MM.1S (cell line): ENCODE measurements at regions not wholly inside any gene's neighbourhood (a gene's known extent, or its start where the extent isn't known, plus 50 kb on each side); places are given as distances from the start of the nearest gene placed in this dataset.

Source experiments
- DNase-seq: peaks from one replicate; pipeline ENCODE4 v3.0.0-alpha.2; 2015
- H2AFZ ChIP-seq: fragments of 300-600 bp; sonication (generic); 2 replicates; pipeline ENCODE4 v1.6.0; 2016; ENCODE audit warnings: antibody characterized with exemption, low read length
- H3F3A ChIP-seq: fragments of 300-600 bp; sonication (generic); 2 replicates; pipeline ENCODE4 v1.6.1; 2016; ENCODE audit warnings: mild to moderate bottlenecking, antibody characterized with exemption, low read length, moderate library complexity, mixed read lengths; ENCODE audit not compliant: insufficient read depth
- H3K27ac ChIP-seq: fragments of 300-600 bp; sonication (generic); 2 replicates; pipeline ENCODE4 v1.5.1; 2016; ENCODE audit warnings: mild to moderate bottlenecking, low read length
- H3K27me3 ChIP-seq: fragments of 300-600 bp; sonication (generic); replicated peaks from 2 replicates; pipeline ENCODE4 v1.6.0; 2016; ENCODE audit warnings: low read length; ENCODE audit not compliant: insufficient read depth
- H3K36me3 ChIP-seq: fragments of 300-600 bp; sonication (generic); replicated peaks from 2 replicates; pipeline ENCODE4 v1.6.1; 2016; ENCODE audit warnings: mild to moderate bottlenecking, low read length, mixed read lengths; ENCODE audit not compliant: insufficient read depth
- H3K4me1 ChIP-seq: fragments of 300-600 bp; sonication (generic); 2 replicates; pipeline ENCODE4 v1.6.1; 2016; ENCODE audit warnings: low read length, mixed read lengths
- H3K4me2 ChIP-seq: fragments of 300-600 bp; sonication (generic); 2 replicates; pipeline ENCODE4 v1.6.0; 2016; ENCODE audit warnings: low read depth, low read length
- H3K4me3 ChIP-seq: fragments of 300-600 bp; sonication (generic); 2 replicates; pipeline ENCODE4 v1.5.1; 2016; ENCODE audit warnings: low read length, mixed read lengths
- H3K79me2 ChIP-seq: fragments of 300-600 bp; sonication (generic); 2 replicates; pipeline ENCODE4 v1.6.1; 2016; ENCODE audit warnings: mixed run types, low read length, mixed read lengths
- H3K9ac ChIP-seq: fragments of 300-600 bp; sonication (generic); 2 replicates; pipeline ENCODE4 v1.6.1; 2016; ENCODE audit warnings: low read length, mixed read lengths
- H3K9me2 ChIP-seq: fragments of 300-600 bp; sonication (generic); replicated peaks from 2 replicates; pipeline ENCODE4 v1.6.1; 2016; ENCODE audit warnings: mild to moderate bottlenecking, low read length, mixed read lengths; ENCODE audit not compliant: insufficient read depth
- H3K9me3 ChIP-seq: fragments of 300-600 bp; sonication (generic); replicated peaks from 2 replicates; pipeline ENCODE4 v1.6.1; 2016; ENCODE audit warnings: mild to moderate bottlenecking, low read length, mixed read lengths; ENCODE audit not compliant: insufficient read depth
- H4K20me1 ChIP-seq: fragments of 300-600 bp; sonication (generic); 2 replicates; pipeline ENCODE4 v1.6.1; 2016; ENCODE audit warnings: mild to moderate bottlenecking, low read length, moderate library complexity, mixed read lengths; ENCODE audit not compliant: insufficient read depth
- CTCF ChIP-seq: fragments of 300-600 bp; sonication (generic); IDR thresholded peaks from 2 replicates; pipeline ENCODE4 v1.5.1; 2016; ENCODE audit warnings: antibody characterized with exemption, low read length, mixed read lengths
- EZH2 ChIP-seq: fragments of 300-600 bp; sonication (generic); optimal IDR thresholded peaks from 2 replicates; pipeline ENCODE3; 2017; ENCODE audit warnings: low read depth, mild to moderate bottlenecking, antibody characterized with exemption, low read length, mixed read lengths
- EZH2phosphoT487 ChIP-seq: fragments of 300-600 bp; sonication (generic); IDR thresholded peaks from 2 replicates; pipeline ENCODE4 v1.6.1; 2018; ENCODE audit warnings: antibody characterized with exemption, low read length

DNA sequence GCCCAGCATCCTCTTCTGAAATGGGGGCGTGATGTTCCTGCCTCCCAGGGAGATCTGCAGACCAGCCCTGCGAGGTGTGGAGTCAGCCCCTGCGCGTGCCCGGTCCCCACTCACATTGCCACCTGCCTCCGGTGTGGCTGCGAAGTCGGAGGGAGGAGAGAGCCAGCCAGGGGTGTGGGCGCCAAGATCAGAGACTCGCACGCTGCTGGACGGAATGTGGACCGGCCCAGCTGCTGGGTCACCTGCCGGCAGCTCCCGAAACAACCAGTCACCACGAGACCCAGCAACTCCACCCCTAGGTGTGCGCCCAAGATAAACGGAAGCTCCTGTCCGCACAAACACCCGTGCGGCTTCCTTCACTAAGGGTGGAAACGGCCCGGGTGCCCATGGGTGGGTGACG lies 51.1 kb upstream of the EGFL7 start:
- H3K27ac ChIP-seq: no peak overlapping the region
- no peaks in the 10 kb centered on the region for H3F3A ChIP-seq
- H2AFZ ChIP-seq: no peak overlapping the region
- H4K20me1 ChIP-seq: no peaks in the 10 kb centered on the region
- H3K79me2 ChIP-seq: no peaks in the 10 kb centered on the region
- no peak for DNase-seq
- no peak overlapping the region for H3K9ac ChIP-seq
- no peak overlapping the region for H3K4me2 ChIP-seq
- H3K4me3 ChIP-seq: no peak overlapping the region
- H3K9me3 ChIP-seq: no peaks in the 10 kb centered on the region
- H3K9me2 ChIP-seq: no peaks in the 10 kb centered on the region
- H3K27me3 ChIP-seq: peaks cover 82% of the 10 kb centered on the region
- no peaks in the 10 kb centered on the region for H3K36me3 ChIP-seq
- no peaks in the 10 kb centered on the region for H3K4me1 ChIP-seq
- no peak for TF ChIP-seq CTCF
- TF ChIP-seq EZH2phosphoT487: no peak
- no peak for TF ChIP-seq EZH2

- Histone ChIP-seq H4K20me1 (no peaks in the 10 kb centered on the region), H2AFZ (no peak overlapping the region), H3K4me3 (no peak overlapping the region), H3K9ac (no peak overlapping the region), H3K36me3 (no peaks in the 10 kb centered on the region), H3K27me3 (peaks cover 82% of the 10 kb centered on the region), H3K9me3 (no peaks in the 10 kb centered on the region), H3K79me2 (no peaks in the 10 kb centered on the region), H3K4me2 (no peak overlapping the region), H3F3A (no peaks in the 10 kb centered on the region), H3K9me2 (no peaks in the 10 kb centered on the region), H3K27ac (no peak overlapping the region), H3K4me1 (no peaks in the 10 kb centered on the region)
- TF ChIP-seq EZH2: no peak
- no peak for TF ChIP-seq EZH2phosphoT487
- TF ChIP-seq CTCF: no peak
- DNase-seq: no peak
Measured at GRCh38 chr9:136611119-136611518, 51.6 kb upstream of the EGFL7 start.

GRCh38 chr9:136610426-136610825 lies 52.3 kb upstream of the EGFL7 start:
- TF ChIP-seq CTCF (no peak), EZH2 (no peak), EZH2phosphoT487 (no peak)
- DNase-seq: no peak

More at GRCh38 chr9:136610426-136610825, 52.3 kb upstream of the EGFL7 start:
- Histone ChIP-seq H3K9me2 (no peaks in the 10 kb centered on the region), H3K27ac (no peak overlapping the region), H3K4me3 (no peak overlapping the region), H3K9me3 (no peaks in the 10 kb centered on the region), H3F3A (no peaks in the 10 kb centered on the region), H3K36me3 (no peaks in the 10 kb centered on the region), H3K9ac (no peak overlapping the region), H3K27me3 (peaks cover 82% of the 10 kb centered on the region), H2AFZ (no peak overlapping the region), H3K4me1 (no peaks in the 10 kb centered on the region), H3K4me2 (no peak overlapping the region), H4K20me1 (no peaks in the 10 kb centered on the region), H3K79me2 (no peaks in the 10 kb centered on the region)
